H1 (cell line): ENCODE measurements at regions not wholly inside any gene's neighbourhood (a gene's known extent, or its start where the extent isn't known, plus 50 kb on each side); places are given as distances from the start of the nearest gene placed in this dataset.

Experiments
- CTCF ChIA-PET: fragments of 300-600 bp; sonication (Branson Sonifier 250); formaldehyde crosslinking; loops from one replicate; lab custom pipeline; 2021; ENCODE audit not compliant: partially characterized antibody; lab: Charles Lee
- POLR2A ChIA-PET: fragments of 300-600 bp; sonication (Branson Sonifier 250); formaldehyde crosslinking; loops from one replicate; lab custom pipeline; 2021; ENCODE audit warnings: inconsistent platforms; ENCODE audit not compliant: partially characterized antibody; lab: Charles Lee
- DNase-seq, 2 experiments: peaks; one replicate each; pipeline versions ENCODE4 v3.0.0 to v3.0.0-alpha.2; 2010 to 2022; ENCODE audit warnings: low spot score in 2 of 2, low read depth in 1 of 2, mixed read lengths in 1 of 2
- FAIRE-seq: peaks from 2 replicates; lab custom pipeline; 2011; peaks lifted over from hg19 to GRCh38; lab: Jason Lieb, UNC
- H2AFZ ChIP-seq: 2 replicates; pipeline ENCODE4 v1.8.1; 2012; ENCODE audit warnings: low read length, inconsistent platforms
- H2AK5ac ChIP-seq: 2 replicates; pipeline ENCODE4 v1.6.1; 2013; ENCODE audit warnings: low read depth, low read length
- H2BK120ac ChIP-seq: replicated peaks from 2 replicates; pipeline ENCODE3; 2013; ENCODE audit warnings: low read depth, low read length, inconsistent platforms
- H2BK12ac ChIP-seq: 2 replicates; pipeline ENCODE4 v1.6.1; 2013; ENCODE audit warnings: low read depth, low read length
- H2BK15ac ChIP-seq: 2 replicates; pipeline ENCODE4 v1.6.1; 2013; ENCODE audit warnings: low read length
- H2BK20ac ChIP-seq: 2 replicates; pipeline ENCODE4 v1.6.1; 2013; ENCODE audit warnings: low read length
- H2BK5ac ChIP-seq: 2 replicates; pipeline ENCODE4 v1.6.1; 2013; ENCODE audit warnings: low read depth, low read length
- H3K14ac ChIP-seq: 2 replicates; pipeline ENCODE4 v1.6.1; 2013; ENCODE audit warnings: inconsistent platforms; ENCODE audit not compliant: insufficient read length
- H3K18ac ChIP-seq: 2 replicates; pipeline ENCODE4 v1.6.1; 2013; ENCODE audit warnings: low read length; ENCODE audit errors: extremely low read depth
- H3K23ac ChIP-seq: 2 replicates; pipeline ENCODE4 v1.6.1; 2013; ENCODE audit warnings: inconsistent platforms; ENCODE audit not compliant: insufficient read length
- H3K23me2 ChIP-seq: 2 replicates; pipeline ENCODE4 v1.6.1; 2013; ENCODE audit warnings: low read depth, low read length
- H3K27ac ChIP-seq: 2 replicates; pipeline ENCODE4 v1.6.1; 2011; ENCODE audit warnings: low read depth, low read length, inconsistent platforms
- H3K27me3 ChIP-seq, 4 experiments: replicated peaks in 1 of 4; 1 replicate in 1 of 4; 2 replicates in 3 of 4; pipeline versions ENCODE4 v1.6.1 to v1.8.1; 2011 to 2013; ENCODE audit warnings: low read length in 3 of 4, mild to moderate bottlenecking in 3 of 4, inconsistent platforms in 2 of 4, mixed read lengths in 2 of 4, moderate library complexity in 1 of 4; ENCODE audit not compliant: control insufficient read depth in 3 of 4, insufficient read depth in 3 of 4; ENCODE audit errors: extremely low read depth in 1 of 4
- H3K36me3 ChIP-seq, 4 experiments: 2 replicates each; pipeline versions ENCODE4 v1.6.1 to v1.8.1; 2011 to 2013; ENCODE audit warnings: mild to moderate bottlenecking in 4 of 4, low read length in 3 of 4, moderate library complexity in 2 of 4, control low read depth in 1 of 4, inconsistent platforms in 1 of 4; ENCODE audit not compliant: insufficient read depth in 4 of 4, control insufficient read depth in 2 of 4
- H3K4ac ChIP-seq: replicated peaks from 2 replicates; pipeline ENCODE3; 2013; ENCODE audit warnings: low read length, low read depth, mixed read lengths, inconsistent platforms; ENCODE audit not compliant: insufficient read length
- H3K4me1 ChIP-seq, 4 experiments: replicated peaks in 1 of 4; 1 replicate in 1 of 4; 2 replicates in 3 of 4; pipeline versions ENCODE4 v1.6.1 to v1.8.1; 2011 to 2013; ENCODE audit warnings: low read length in 3 of 4, inconsistent platforms in 2 of 4, mixed read lengths in 1 of 4; ENCODE audit not compliant: insufficient read depth in 4 of 4, control insufficient read depth in 3 of 4
- H3K4me2 ChIP-seq, 2 experiments: 2 replicates each; pipeline versions ENCODE4 v1.6.1 to v1.8.1; 2011 to 2013; ENCODE audit warnings: low read depth in 2 of 2, low read length in 2 of 2, control low read depth in 1 of 2, inconsistent platforms in 1 of 2, mild to moderate bottlenecking in 1 of 2; ENCODE audit not compliant: insufficient read depth in 1 of 2
- H3K4me3 ChIP-seq, 4 experiments: fragments of 200-600, 300-600 bp in 1 of 4; sonication (generic), shearing (Covaris generic), sonication (Bioruptor Twin) in 1 of 4; 2 replicates each; pipeline versions ENCODE4 v1.5.1 to v1.8.1; 2011 to 2016; ENCODE audit warnings: low read length in 4 of 4, low read depth in 3 of 4, control low read depth in 2 of 4, inconsistent platforms in 2 of 4, mild to moderate bottlenecking in 2 of 4, mixed read lengths in 1 of 4, moderate library complexity in 1 of 4; ENCODE audit not compliant: insufficient read depth in 2 of 4; ENCODE audit errors: extremely low read depth in 1 of 4
- H3K56ac ChIP-seq: replicated peaks from 2 replicates; pipeline ENCODE3; 2013; ENCODE audit warnings: low read depth, mild to moderate bottlenecking, mixed read lengths, low read length, inconsistent platforms; ENCODE audit not compliant: insufficient read length
- H3K79me1 ChIP-seq: 2 replicates; pipeline ENCODE4 v1.6.1; 2013; ENCODE audit warnings: low read depth, low read length, control low read depth
- H3K79me2 ChIP-seq, 2 experiments: 2 replicates each; pipeline versions ENCODE4 v1.6.1 to v1.8.1; 2012 to 2013; ENCODE audit warnings: low read length in 2 of 2, mild to moderate bottlenecking in 2 of 2, inconsistent platforms in 1 of 2; ENCODE audit not compliant: insufficient read depth in 2 of 2, control insufficient read depth in 1 of 2
- H3K9ac ChIP-seq, 4 experiments: replicated peaks in 1 of 4; 1 replicate in 1 of 4; 2 replicates in 3 of 4; pipeline versions ENCODE4 v1.6.1 to v1.8.1; 2011 to 2013; ENCODE audit warnings: low read depth in 3 of 4, low read length in 3 of 4, control low read depth in 2 of 4, mild to moderate bottlenecking in 2 of 4, moderate library complexity in 2 of 4, inconsistent platforms in 1 of 4; ENCODE audit errors: extremely low read depth in 1 of 4
- H3K9me3 ChIP-seq, 2 experiments: 2 replicates each; pipeline versions ENCODE4 v1.6.1 to v1.8.1; 2012 to 2013; ENCODE audit warnings: mild to moderate bottlenecking in 2 of 2, moderate library complexity in 2 of 2, control low read depth in 1 of 2, inconsistent platforms in 1 of 2, low read depth in 1 of 2, low read length in 1 of 2, mixed read lengths in 1 of 2; ENCODE audit not compliant: insufficient read depth in 2 of 2
- H4K20me1 ChIP-seq, 2 experiments: replicated peaks in 1 of 2; 2 replicates each; pipeline versions ENCODE3 to v1.8.1; 2011 to 2013; ENCODE audit warnings: inconsistent platforms in 2 of 2, low read length in 2 of 2, mild to moderate bottlenecking in 1 of 2; ENCODE audit not compliant: insufficient read depth in 2 of 2, control insufficient read depth in 1 of 2
- H4K5ac ChIP-seq: 2 replicates; pipeline ENCODE4 v1.6.1; 2013; ENCODE audit warnings: low read length, low read depth, mixed read lengths, inconsistent platforms; ENCODE audit not compliant: insufficient read length
- H4K8ac ChIP-seq: 2 replicates; pipeline ENCODE4 v1.8.0; 2013; ENCODE audit warnings: mild to moderate bottlenecking, moderate library complexity, low read length, inconsistent platforms; ENCODE audit not compliant: insufficient read depth; ENCODE audit errors: extremely low read depth
- H4K91ac ChIP-seq: replicated peaks from 2 replicates; pipeline ENCODE3; 2013; ENCODE audit warnings: low read length, mixed read lengths, inconsistent platforms; ENCODE audit not compliant: insufficient read length
- CBX5 ChIP-seq: fragments of 300-800, 300-1000 bp; sonication (generic); IDR thresholded peaks from 2 replicates; pipeline ENCODE4 v1.7.1; 2016; ENCODE audit warnings: antibody characterized with exemption, low read length, low read depth
- FOSL1 ChIP-seq: IDR thresholded peaks from 2 replicates; pipeline ENCODE4 v1.6.1; 2011; ENCODE audit warnings: mild to moderate bottlenecking, low read depth, low read length, moderate library complexity; ENCODE audit not compliant: insufficient read depth
- GABPA ChIP-seq: IDR thresholded peaks from 2 replicates; pipeline ENCODE4 v1.6.1; 2011; ENCODE audit warnings: mild to moderate bottlenecking, low read length, moderate library complexity, borderline replicate concordance; ENCODE audit not compliant: insufficient read depth
- HDAC2 ChIP-seq, 2 experiments: fragments of 300-600 bp in 1 of 2; sonication (generic) in 1 of 2; IDR thresholded peaks; 2 replicates each; pipeline ENCODE4 v1.6.1; 2011 to 2012; ENCODE audit warnings: low read depth in 2 of 2, low read length in 2 of 2, mild to moderate bottlenecking in 2 of 2, moderate library complexity in 2 of 2, borderline replicate concordance in 1 of 2, inconsistent platforms in 1 of 2
- JUN ChIP-seq: IDR thresholded peaks from 2 replicates; pipeline ENCODE4 v1.6.1; 2011; ENCODE audit warnings: low read depth, mild to moderate bottlenecking, improper control_type of control experiment, low read length
- KDM5A ChIP-seq: fragments of 200-600 bp; IDR thresholded peaks from 2 replicates; pipeline ENCODE4 v1.7.1; 2012; ENCODE audit warnings: mild to moderate bottlenecking, low read length, inconsistent platforms, mixed read lengths
- POU5F1 ChIP-seq: IDR thresholded peaks from 2 replicates; pipeline ENCODE4 v1.6.1; 2011; ENCODE audit warnings: low read depth, mild to moderate bottlenecking, low read length, moderate library complexity
- RBBP5 ChIP-seq: IDR thresholded peaks from 2 replicates; pipeline ENCODE4 v1.7.1; 2012; ENCODE audit warnings: low read depth, mild to moderate bottlenecking, inconsistent platforms, low read length, moderate library complexity, borderline replicate concordance
- SP4 ChIP-seq: IDR thresholded peaks from 2 replicates; pipeline ENCODE4 v1.6.1; 2012; ENCODE audit warnings: low read length, inconsistent platforms
- TAF1 ChIP-seq: IDR thresholded peaks from 2 replicates; pipeline ENCODE4 v1.6.1; 2011; ENCODE audit warnings: mild to moderate bottlenecking, low read depth, low read length
- TBP ChIP-seq: IDR thresholded peaks from 2 replicates; pipeline ENCODE4 v1.6.1; 2011; ENCODE audit warnings: low read depth, low read length, improper control_type of control experiment
- TEAD4 ChIP-seq: IDR thresholded peaks from 2 replicates; pipeline ENCODE4 v1.6.1; 2012; ENCODE audit warnings: low read depth, low read length, inconsistent platforms, mixed read lengths
- WGBS, 2 experiments: shearing (Covaris generic) in 1 of 2; methylation state at CpG; one replicate each; pipeline versions ENCODE4 v1.1.6 to v1.1.7; 2013 to 2015; ENCODE audit warnings: low lambda C conversion rate in 2 of 2, mixed read lengths in 2 of 2, inconsistent platforms in 1 of 2, low coverage in 1 of 2, missing lambda C conversion rate in 1 of 2; ENCODE audit not compliant: insufficient replicate concordance in 2 of 2, insufficient coverage in 1 of 2, insufficient read length in 1 of 2; ENCODE audit errors: extremely low coverage in 1 of 2, missing lambda C conversion rate in 1 of 2; 5-methylcytosine and 5-hydroxymethylcytosine counted together
- TF ChIP-seq, protein P1 (sequence below): IDR thresholded peaks from 2 replicates; pipeline ENCODE4 v1.6.1; 2011; ENCODE audit warnings: low read length, improper control_type of control experiment
- TF ChIP-seq, protein P2 (sequence below): IDR thresholded peaks from 2 replicates; pipeline ENCODE4 v1.6.1; 2011; ENCODE audit warnings: low read depth, mild to moderate bottlenecking, low read length; ENCODE audit not compliant: insufficient read depth

DNA sequence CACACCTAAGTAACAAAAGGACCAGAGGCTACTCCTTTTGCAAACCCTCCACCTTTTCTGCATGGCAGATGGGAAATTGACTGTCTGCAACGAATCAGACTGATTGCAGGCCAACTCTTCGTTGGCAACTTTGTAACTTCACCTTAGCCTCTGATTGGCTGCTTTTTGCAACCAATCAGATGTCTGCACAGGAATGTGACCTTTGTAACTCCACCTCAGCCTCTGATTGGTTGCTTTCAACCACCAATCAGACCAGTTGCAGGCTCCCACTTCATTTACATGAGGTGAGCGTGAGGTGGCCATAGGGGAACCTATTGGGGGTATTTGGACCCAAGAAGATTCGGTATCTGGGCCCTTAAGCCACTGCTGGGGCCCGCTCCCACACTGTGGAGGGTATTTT is 209.0 kb downstream of the EN1 start:
- Histone ChIP-seq H3K23me2 (no peaks in the 10 kb centered on the region), H2AFZ (no peak overlapping the region), H3K4me3 (no peak overlapping the region), H3K27ac (no peak overlapping the region), H4K8ac (no peak overlapping the region), H3K4me1 (peaks cover 0 to 9% (median 6%) of the 10 kb centered on the region in 4 experiments; a peak in 4 of 7 replicates), H3K9me3 (no peaks in the 10 kb centered on the region; a peak in 1 of 4 replicates), H2AK5ac (no peak overlapping the region), H3K9ac (no peak overlapping the region), H4K5ac (no peak overlapping the region), H2BK20ac (no peak overlapping the region), H2BK12ac (no peak overlapping the region), H3K36me3 (no peaks in the 10 kb centered on the region), H3K4ac (no peak overlapping the region), H3K14ac (no peak overlapping the region), H3K27me3 (peaks cover 0 to 7% (median 4%) of the 10 kb centered on the region in 4 experiments; a peak in 3 of 7 replicates), H2BK15ac (no peak overlapping the region), H2BK5ac (no peak overlapping the region), H3K4me2 (no peak overlapping the region), H4K91ac (no peak overlapping the region), H3K18ac (no peak overlapping the region), H4K20me1 (no peaks in the 10 kb centered on the region), H3K23ac (no peak overlapping the region), H3K56ac (no peak overlapping the region), H3K79me1 (no peaks in the 10 kb centered on the region), H2BK120ac (no peak overlapping the region), H3K79me2 (no peaks in the 10 kb centered on the region)
- ChIA-PET CTCF (no interaction called here), POLR2A (no interaction called here)
- FAIRE-seq: no peak
- DNase-seq: no peak
- 83% methylated on average over 5 of the region's 5 CpGs; no CpG with 5 or more reads in 1 of the 2 experiments for WGBS, 2 experiments
- TF ChIP-seq SP4 (no peak), POU5F1 (no peak), HDAC2 (IDR thresholded peaks at IDR 0.05; ENCODE audit: borderline replicate concordance in 1 of 2, low read depth in 2 of 2, low read length in 2 of 2) (no peak), GABPA (no peak), RBBP5 (no peak), KDM5A (no peak), TAF1 (no peak), CBX5 (no peak), FOSL1 (no peak), TBP (no peak), TEAD4 (no peak), JUN (no peak)
- TF ChIP-seq, protein P1, sequence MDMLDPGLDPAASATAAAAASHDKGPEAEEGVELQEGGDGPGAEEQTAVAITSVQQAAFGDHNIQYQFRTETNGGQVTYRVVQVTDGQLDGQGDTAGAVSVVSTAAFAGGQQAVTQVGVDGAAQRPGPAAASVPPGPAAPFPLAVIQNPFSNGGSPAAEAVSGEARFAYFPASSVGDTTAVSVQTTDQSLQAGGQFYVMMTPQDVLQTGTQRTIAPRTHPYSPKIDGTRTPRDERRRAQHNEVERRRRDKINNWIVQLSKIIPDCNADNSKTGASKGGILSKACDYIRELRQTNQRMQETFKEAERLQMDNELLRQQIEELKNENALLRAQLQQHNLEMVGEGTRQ: no peak
- TF ChIP-seq, protein P2, sequence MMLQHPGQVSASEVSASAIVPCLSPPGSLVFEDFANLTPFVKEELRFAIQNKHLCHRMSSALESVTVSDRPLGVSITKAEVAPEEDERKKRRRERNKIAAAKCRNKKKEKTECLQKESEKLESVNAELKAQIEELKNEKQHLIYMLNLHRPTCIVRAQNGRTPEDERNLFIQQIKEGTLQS: no peak
